Activated CD4-positive, alpha-beta T cell treated with anti-CD3 and anti-CD28 coated beads, Interleukin-2, Interleukin-4, amounts not matched to agents 100 ng/mL and 50 ng/mL, durations not matched to agents 16 hours and 8 hours (primary cell): ENCODE measurements at regions not wholly inside any gene's neighbourhood (a gene's known extent, or its start where the extent isn't known, plus 50 kb on each side); places are given as distances from the start of the nearest gene placed in this dataset.
"Not testable (repeated sequence)": the region's sequence is repeated elsewhere in the genome, so short reads cannot be mapped to it uniquely, and the experiment has no call there.

Source experiments
- DNase-seq: peaks from one replicate; pipeline ENCODE4 v3.0.0-alpha.2; 2020; ENCODE audit warnings: low spot score

DNA sequence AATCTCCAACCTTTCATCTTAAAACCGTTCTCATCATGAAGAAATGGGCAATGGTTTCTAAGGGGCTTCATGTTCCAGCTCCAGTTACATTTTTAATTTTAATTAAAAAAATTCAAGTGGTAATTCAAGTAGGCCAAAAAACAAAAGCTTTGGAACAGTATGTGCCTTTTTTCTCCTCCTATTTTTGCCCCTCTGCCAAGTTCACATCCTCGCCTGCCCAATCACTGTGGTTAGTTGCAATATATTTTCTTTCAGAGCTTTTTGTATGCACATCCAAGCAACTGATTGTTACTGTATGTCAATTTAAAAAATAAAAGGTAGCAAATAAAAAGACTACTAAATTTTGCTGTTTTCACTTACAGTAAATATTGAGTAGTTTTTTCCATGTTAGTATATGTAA lies 99.8 kb upstream of the B3GAT2 start:
- no peak for DNase-seq

DNA sequence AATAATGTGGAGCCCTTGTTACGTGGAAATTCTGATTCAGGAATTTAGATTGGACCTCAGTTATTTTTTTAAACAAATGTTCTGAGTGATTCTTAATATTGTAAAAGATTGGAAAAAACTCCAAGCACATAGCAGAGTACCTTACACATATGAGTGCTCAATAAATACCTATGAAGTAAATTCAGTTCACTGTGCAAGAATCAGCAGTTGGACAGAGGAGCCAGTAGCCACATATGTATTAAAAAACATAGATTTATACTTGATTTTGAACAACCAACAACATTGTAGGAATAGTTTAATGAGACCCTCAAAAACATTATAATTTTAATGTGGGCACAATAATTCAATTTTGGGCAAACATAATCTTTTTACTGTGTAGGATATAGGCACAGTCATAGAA lies 109.3 kb upstream of the B3GAT2 start:
- no peak for DNase-seq

DNA sequence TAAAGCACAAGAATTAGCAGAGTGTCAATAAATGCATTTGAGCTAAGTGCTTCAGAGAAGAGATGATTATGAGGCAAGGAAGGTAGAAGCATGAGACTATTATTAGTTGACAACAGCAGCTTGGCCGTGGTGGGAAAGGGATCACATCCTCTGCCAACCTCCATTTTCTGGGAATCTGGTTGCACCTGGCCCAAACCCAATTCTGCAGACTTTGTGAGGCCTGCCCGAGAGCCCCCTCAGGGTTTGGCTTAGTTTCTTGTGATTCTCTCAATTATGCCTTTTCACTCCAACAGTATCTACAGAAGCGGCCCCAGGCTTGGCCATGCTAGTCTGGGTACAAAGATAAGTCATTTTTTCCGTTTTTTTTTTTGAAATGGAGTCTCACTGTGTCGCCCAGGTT lies 111.0 kb upstream of the B3GAT2 start:
- DNase-seq = no peak

GRCh38 chr6:71072508-71072907 lies 115.6 kb upstream of the B3GAT2 start:
- DNase-seq = no peak

DNA sequence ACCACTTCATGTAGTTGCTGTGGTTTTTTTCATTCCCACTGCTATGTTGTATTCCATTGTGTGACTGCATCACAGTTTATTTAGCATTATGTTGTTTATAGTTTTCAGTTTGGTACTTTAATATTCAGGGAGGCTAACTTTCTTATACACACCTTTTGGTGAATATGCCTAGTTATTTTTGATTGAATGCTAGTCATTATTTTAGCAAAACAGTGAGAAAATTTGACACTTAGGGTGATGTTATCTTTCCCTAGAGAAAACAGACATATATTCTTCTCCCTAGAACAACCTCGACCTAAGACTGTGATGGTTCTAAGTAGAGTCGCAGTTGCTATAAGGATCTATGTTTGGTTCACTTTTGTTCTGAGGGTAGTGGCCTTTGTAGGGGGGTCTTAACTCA lies 120.8 kb upstream of the B3GAT2 start:
- DNase-seq = no peak

GRCh38 chr6:71079677-71080076 lies 122.8 kb upstream of the B3GAT2 start:
- no peak for DNase-seq

DNA sequence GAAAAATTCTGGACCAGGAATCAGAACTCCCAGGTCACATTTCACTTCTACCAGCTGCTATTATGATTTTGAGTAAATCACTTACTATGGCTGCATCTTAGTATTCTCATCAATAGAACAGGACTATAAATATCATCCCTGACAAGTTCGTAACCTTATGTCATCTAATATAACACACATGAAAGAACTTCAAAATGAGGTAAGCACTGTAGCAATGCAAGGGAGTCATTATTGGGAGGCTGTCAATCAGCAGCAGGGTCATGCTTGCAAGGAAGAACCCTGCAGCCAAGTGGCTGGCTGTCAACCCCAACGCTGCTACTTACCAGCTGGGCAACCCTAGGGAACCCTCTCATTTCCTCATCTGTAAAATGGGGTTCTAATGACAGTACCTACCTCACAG lies 123.3 kb upstream of the B3GAT2 start:
- no peak for DNase-seq

GRCh38 chr6:71080826-71081225 lies 124.0 kb upstream of the B3GAT2 start:
- DNase-seq = no peak

DNA sequence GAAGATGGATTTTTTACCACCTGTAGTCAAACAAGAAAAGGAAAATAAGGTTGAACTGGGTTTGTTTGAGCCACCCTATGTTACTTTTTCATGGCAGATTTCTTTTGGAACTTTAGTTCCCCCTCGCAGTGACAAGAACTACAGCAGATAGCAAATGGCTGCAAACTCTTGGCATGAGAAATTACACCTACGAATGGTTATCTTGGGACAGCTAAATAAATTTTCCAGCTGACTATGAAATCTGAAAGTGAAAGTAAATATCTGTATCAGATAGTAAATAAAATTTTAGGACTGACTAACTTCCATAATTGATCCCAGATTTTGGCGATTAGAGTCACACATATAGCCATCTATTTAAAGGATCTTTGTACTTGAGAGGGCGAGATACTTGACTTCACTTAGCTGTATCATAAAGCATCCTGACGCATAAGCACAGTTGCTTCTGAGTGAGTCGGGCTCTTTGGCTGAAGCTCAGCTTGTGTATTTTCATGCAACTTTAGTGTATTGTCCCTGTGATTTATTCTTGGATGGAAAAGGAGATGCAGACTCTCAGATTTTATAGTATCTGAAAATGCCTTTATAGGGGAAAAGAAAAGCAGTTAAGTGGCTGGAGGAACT lies 125.3 kb upstream of the B3GAT2 start:
- no peak for DNase-seq

DNA sequence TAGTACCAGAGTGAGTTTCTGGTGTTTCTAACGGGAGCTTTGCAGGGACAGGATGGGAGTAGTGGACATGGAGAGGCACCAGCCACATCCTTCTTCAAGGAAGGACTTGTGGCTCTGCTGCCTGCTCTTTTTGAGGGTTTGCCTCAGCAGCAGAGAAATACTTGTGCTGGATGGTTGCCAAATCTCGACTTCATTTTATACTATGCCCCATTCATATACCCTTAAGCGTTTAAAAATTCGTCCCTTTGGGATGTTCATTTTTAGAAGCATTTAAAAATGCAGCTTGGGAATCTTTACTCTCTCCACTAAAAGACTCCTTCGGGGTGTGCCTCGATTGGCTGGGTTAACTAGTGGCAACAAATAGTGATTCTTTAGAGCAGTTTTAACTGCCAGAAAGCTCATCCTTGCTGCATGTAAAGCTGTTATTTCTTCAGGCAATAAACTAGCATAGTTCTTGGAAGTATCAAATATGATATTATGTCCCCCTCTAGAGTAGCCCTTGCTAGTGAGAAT lies 126.5 kb upstream of the B3GAT2 start:
- DNase-seq = no peak

GRCh38 chr6:71088166-71088565 lies 131.3 kb upstream of the B3GAT2 start:
- DNase-seq = no peak

DNA sequence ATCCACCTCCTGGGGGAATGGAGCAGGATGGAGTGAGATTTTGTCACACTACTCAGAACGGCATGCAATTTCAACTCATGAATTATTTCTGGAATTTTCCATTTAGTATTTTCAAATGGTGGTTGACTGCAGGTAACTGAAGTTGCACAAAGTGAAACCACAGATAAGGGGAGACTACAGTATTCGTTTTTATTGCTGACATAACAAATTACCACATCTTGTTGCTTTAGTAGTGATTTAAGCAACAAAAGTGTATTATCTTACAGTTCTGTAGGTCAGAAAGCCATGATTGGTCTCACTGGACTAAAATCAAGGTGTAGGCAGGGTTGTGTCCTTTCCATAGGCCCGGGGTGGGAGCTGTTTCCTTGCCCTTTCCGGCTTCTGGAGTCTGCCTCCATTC lies 133.4 kb upstream of the B3GAT2 start:
- DNase-seq = no peak

DNA sequence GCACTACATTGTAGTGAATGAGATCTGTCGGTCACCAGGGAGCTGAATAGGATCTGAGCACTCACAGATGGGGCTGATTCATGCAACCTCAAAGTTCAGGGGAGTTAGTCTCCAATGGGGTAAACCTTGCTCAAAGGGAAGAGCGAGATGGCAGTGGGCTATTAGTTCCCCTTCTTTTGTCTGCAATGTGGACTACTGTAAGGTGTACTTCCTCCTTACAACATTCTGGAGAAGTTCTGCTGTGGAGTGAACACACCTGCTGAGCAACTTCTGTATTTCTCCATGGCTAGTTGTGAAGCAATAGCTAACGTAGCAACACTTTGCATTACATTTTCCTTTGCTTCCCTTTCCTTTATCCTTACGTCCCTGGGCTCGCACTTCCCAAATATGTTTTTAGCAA lies 134.3 kb upstream of the B3GAT2 start:
- DNase-seq = no peak

DNA sequence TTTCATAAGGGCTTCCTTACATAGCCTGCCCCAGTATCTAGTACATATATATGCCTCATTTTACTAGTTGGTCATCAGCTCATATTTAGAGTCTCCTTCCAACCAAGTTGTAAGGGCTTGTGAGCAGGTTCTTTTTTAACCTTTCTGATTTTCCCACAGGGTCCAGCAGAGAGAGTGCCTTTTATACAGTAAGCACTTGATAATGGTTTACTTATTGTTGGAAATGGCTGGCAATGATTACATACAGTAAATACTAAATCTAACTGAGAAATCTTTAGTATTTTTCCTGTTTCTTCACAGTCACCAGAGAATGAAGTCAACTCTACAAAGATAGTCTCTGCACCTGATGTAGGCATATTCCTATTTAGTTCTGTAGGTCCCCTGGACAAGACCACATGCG lies 135.1 kb upstream of the B3GAT2 start:
- DNase-seq = no peak

DNA sequence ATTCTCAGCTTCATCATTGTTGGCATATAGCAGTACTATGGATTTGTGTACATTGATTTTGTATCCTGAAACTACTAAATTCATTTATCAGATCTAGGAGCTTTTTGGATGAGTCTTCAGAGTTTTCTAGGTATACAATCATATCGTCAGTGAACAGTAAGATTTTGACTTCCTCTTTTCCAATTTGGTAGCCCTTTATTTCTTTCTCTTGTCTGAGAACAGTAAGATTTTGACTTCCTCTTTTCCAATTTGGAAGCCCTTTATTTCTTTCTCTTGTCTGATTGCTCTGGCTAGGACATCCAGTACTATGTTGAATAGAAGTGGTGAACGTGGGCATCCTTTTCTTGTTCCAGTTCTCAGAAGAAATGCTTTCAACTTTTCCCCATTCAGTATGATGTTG lies 140.4 kb upstream of the B3GAT2 start:
- DNase-seq = not testable (repeated sequence)

DNA sequence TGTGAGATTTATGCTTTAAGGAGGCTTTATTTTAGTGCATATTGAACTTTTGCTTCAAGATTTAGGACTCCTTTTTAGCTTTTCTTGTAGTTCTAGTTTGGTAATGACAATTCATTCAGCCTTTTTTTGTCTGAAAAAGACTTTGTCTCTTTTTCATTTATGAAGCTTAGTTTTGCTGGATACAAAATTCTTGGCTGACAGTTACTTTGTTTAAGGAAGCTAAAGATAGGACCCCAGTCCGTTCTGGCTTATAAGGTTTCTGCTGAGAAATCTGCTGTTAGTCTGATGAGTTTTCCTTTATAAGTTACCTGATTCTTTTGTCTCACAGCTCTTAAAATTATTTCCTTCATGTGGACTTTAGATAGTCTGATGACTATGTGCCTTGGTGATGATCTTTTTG lies 142.8 kb upstream of the B3GAT2 start:
- no peak for DNase-seq

DNA sequence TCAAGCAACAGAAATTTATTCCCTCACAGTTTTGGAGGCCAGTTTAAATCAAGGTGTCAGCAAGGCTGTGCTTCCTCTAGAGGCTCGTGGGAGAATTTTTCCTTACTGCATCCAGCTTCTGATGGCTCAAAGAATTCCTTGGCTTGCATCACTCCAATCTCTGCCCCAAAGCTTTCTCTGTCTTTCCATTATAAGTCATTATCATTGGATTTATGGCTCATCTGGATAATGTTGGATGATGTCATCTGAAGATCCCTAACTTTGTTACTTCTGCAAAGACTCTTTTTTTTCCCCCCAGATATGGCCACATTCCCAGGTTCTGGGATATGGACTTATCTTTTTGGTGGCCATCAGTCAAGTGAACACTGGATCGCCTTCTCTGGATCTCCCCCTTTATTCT lies 146.3 kb upstream of the B3GAT2 start:
- no peak for DNase-seq

GRCh38 chr6:71103641-71104040 lies 146.8 kb upstream of the B3GAT2 start:
- no peak for DNase-seq

DNA sequence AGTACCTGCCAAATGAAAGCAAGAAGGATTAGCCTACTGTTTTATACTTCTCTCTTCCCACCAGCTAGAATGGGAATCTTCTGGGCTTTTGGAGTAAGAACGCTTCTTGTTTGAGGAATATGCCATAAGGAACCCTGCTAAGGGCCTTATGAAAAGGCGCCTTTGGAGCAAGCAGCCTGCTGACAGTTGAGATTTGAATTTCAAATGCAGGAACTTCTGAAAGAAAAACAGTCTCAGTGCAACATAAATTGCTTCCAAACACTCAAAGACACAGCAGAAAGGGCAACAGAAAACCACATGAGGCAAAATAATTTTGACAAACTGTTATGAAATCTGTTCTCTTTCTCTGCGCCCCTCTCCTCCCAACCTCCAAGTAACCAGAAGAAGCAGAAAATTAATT lies 149.4 kb upstream of the B3GAT2 start:
- DNase-seq = no peak

DNA sequence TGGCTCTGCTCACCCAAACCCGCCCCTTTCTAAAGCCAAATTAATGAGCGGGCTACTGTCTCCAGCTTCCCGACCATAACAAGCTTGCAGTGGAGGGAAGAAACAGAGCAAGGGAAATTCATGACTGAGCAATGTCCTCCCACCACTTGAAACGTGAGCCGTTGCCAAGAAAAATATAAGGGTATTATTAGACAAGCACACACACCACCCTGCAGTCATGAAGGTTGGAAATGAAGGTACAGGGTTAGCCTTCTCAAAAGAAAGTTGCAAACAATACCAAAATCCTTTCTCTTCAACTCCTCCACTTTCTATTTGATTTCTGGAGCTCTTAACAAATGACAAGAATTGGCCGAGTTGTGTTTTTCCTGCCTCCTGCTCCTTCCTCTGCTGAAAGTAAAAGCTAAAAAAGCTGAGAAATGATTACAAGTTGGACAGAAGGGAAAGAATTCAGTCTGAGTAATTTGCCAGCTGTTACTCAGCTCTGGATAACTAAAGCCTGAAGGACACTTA lies 151.1 kb upstream of the B3GAT2 start:
- no peak for DNase-seq

GRCh38 chr6:71114544-71114943 lies 157.7 kb upstream of the B3GAT2 start:
- no peak for DNase-seq

- no peak for DNase-seq
Measured at GRCh38 chr6:71114986-71115385, 158.1 kb upstream of the B3GAT2 start.

DNA sequence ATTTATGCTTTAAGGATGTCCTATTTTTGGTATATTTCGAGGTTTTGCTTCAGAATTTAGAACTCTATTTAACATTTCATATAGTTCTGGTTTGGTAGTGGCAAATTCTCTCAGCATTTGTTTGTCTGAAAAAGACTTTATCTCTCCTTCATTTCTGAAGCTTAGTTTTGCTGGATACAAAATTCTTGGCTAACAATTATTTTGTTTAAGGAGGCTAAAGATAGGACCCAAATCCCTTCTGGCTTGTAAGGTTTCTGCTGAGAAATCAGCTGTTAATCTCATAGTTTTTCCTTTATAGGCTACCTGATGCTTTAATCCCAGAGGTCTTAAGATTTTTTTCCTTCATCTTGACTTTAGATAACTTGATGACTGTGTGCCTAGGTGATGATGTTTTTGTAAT lies 162.7 kb upstream of the B3GAT2 start:
- DNase-seq = no peak

GRCh38 chr6:71123051-71123450 lies 165.6 kb upstream of the OGFRL1 start:
- DNase-seq = no peak
